ENCODE measurements at regions not wholly inside any gene's neighbourhood (a gene's known extent, or its start where the extent isn't known, plus 50 kb on each side); places are given as distances from the start of the nearest gene placed in this dataset.
"Not testable (repeated sequence)": the region's sequence is repeated elsewhere in the genome, so short reads cannot be mapped to it uniquely, and the experiment has no call there.

GRCh38 chr2:41267929-41268659, 779.7 kb upstream of the PKDCC start:
- FAIRE-seq (no peak), DNase-seq (ENCODE audit: low spot score) (no peak)

DNA sequence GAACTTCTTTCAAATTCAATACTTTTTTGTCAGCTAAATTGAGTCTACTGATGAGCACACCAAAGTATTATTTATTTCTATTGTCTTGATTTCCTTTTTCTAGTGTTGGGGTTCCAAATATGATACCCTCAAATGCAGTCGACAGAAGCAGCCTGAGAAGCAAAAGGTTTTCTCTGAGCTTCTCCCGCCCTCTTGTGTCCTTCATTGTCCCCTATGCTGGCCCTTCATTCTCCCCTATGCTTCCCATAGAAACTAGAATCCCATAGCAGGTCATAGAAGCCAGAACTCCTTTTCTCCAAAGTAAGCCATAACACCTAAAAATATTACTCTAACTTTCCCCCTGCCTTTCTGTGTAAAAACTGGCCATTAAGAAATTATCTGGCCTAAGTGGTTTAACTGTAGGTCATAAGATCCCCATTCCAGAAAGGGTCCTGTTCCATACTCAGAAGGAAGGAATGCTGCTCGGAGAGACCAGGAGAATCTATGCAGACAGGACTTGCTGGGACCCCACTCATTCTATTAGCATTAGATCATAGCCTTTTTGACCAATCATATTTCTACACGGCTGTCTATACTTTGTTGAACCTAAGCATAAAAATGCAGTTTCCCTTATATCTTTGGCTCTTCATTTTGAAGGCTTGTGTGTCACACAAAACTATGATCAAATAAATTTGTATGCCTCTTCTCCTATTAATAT, 764.6 kb upstream of the PKDCC start:
- FAIRE-seq: no peak
- no peak for DNase-seq (ENCODE audit: low spot score)

GRCh38 chr2:41293491-41293890, 754.3 kb upstream of the PKDCC start:
- DNase-seq (ENCODE audit: low spot score) (no peak), FAIRE-seq (no peak)

DNA sequence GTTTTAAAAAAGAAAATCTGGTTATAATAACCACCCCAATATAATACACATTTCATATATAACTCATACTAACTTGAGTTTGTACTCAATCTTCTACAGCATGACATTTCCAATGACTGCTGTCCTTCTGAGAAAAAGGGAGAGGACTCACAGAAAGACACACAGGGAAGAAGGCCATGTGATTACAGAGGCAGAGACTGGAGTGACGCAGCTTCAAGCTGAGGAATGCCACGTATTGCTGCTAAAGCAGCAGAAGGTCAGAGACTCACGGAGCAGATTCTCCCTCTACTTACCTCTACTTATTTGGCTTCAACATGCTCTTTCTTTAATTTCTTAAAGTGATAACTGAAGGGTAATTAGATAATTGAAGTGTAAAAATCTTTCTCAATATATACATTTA, 753.5 kb upstream of the PKDCC start:
- FAIRE-seq: no peak

DNA sequence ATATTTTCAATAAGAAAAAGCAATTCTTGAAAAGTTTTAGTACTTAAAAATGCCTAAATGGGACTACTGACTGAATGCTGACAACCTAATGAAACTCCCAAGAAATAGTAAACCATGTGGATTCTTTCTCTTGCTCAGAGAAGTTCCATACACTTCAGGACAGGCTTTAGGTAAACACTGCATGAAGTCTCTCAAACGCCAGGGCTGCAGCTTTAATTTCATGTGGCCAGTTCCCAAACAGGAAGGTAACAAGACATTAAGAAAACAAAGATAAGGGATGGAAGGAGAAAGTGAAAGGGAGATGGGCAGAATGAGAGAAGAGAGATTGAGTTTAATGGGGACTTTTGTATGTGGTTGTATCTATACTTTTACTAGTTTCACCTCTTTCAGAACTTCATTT, 734.7 kb upstream of the PKDCC start:
- no peak for FAIRE-seq
- DNase-seq (ENCODE audit: low spot score): no peak

More for the DNA sequence above, 753.5 kb upstream of the PKDCC start:
- no peak for DNase-seq (ENCODE audit: low spot score)

- DNase-seq (ENCODE audit: low spot score): no peak
- no peak for FAIRE-seq
Measured at GRCh38 chr2:41314511-41315070, 733.2 kb upstream of the PKDCC start.

DNA sequence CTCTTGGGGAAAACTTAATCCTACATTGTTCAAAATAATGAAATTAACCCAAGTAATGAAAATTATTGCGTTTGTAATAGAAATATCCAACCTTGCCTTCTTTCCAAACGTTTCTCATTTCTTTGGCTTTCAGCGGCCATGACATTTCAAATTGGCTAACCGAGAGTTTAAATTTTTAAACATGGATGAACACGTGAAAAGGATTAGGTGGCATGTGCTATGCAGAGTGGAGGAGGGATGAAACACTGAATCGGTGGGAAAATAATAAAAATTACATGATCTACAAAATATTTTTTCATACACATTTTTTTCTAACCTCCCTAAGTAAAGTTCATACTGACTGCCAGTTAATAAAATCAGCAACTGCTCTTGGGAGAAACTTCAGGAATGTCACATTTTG, 728.4 kb upstream of the PKDCC start:
- FAIRE-seq: no peak
- DNase-seq (ENCODE audit: low spot score): no peak

DNA sequence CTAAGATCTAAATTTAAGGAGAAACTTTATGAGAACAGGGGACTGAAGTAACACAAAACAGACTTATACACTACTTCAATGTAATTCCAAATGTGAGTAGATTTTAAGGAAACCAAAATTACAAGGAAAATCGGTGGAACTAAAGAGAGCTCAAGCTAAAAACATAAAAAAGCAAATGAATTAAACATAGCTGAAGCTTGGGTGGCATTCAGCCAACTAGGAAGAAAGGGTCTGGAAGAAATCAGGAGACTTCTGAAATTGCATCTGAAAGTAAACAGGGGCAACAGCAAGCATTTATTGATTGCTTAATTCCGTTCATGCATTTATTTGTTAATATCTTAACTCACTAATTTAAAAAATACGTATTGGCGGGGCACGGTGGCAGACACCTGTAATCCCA, 727.3 kb upstream of the PKDCC start:
- DNase-seq (ENCODE audit: low spot score): no peak
- FAIRE-seq: no peak

DNA sequence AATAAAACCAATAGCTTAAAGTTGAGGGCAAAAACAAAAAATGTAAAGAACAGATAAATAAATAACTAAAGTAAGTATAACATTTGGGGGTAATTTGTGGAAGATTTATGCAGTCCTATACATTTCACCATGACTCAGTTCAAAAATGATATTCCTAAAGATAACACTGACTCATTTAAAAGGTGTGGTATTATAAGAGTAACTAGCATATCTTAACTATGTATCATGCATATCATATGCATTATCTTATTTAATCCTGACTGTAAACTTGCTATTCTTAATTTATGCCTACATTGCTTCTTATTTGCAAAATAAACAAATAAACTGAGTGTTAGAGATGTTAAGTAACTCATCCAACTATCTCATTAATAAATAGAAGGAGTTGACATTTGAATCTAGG, 726.5 kb upstream of the PKDCC start:
- DNase-seq (ENCODE audit: low spot score): no peak
- FAIRE-seq: no peak

- DNase-seq (ENCODE audit: low spot score): no peak
- FAIRE-seq: no peak
Measured at GRCh38 chr2:41326851-41327250, 721.0 kb upstream of the PKDCC start.

DNA sequence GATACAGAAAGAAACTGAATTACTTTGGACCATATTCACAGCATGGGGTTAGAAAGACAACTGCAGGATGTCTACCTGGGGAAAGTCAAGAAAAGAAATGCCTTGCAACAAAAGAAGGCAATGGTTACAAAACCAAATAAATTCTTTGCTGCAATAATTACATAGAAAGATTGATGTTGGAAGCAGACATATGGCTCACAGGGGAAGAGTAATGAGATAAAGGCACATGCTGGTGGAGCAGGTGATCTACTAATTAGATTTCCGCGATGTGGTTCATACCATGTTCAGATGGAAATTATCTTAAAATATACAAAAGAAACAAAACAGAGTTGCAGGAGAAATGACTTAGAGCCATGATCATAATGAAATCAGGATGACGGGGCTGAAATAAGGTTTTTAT, 718.8 kb upstream of the PKDCC start:
- no peak for DNase-seq (ENCODE audit: low spot score)
- FAIRE-seq: no peak

DNA sequence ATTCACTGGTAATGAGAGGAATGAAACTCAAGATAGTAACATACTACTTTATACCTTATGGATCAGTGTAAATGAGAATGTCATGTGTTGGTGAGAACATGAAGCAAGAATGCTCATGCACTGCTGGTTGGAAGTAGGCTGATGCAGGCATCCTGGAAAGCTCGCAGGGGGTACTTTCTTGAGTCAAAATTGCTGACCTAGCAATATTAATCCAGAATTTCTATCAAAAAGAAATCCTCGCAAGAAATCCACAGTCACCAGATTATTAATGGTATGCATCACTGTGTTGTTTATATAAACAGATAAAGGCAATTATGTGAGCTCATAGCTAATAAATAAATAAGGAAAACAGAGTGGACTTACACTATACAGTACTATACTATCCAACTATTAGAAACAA, 713.7 kb upstream of the PKDCC start:
- no peak for FAIRE-seq
- no peak for DNase-seq (ENCODE audit: low spot score)

GRCh38 chr2:41335573-41335972, 712.2 kb upstream of the PKDCC start:
- not testable (repeated sequence) for FAIRE-seq; DNase-seq (ENCODE audit: low spot score)

- DNase-seq (ENCODE audit: low spot score): no peak
- FAIRE-seq: no peak
Measured at GRCh38 chr2:41337956-41338355, 709.9 kb upstream of the PKDCC start.

DNA sequence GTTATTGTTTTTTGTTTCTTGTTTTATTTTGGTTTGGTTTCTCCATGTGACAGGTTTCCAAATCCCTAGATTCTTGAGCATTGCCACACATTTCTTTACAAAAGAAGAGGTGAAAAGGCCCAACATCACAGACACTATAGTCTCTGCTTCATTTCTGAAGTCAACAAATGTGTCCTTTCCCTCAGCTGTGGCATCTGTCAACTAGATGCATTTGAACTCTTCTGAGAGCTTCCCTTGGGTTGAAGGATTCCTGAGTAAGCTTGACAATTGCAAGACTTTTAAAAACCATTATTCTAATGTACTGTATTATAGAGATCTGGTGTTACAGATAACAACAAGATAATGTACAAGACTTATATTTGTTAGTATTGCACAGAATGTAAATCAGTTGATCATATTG, 703.3 kb upstream of the PKDCC start:
- FAIRE-seq (no peak), DNase-seq (ENCODE audit: low spot score) (no peak)

DNA sequence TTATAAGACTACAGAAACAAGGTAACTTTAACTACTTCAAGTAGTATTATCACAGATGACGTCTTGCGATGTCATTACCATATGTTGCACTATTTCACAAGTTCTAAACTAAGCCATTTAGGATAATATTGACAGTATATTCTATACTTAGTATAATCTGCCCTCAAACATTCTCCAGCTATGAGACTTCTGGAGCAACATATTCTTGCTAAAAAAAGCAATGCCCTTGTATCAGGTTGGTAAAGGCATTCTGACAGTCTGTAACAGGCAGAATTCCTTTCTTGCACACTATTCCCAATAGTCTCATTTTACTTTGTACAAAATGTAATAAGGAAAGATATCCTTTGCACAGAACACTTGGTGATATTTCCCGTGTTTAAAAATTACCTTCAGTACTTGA, 694.8 kb upstream of the PKDCC start:
- FAIRE-seq: no peak
- DNase-seq (ENCODE audit: low spot score): no peak

DNA sequence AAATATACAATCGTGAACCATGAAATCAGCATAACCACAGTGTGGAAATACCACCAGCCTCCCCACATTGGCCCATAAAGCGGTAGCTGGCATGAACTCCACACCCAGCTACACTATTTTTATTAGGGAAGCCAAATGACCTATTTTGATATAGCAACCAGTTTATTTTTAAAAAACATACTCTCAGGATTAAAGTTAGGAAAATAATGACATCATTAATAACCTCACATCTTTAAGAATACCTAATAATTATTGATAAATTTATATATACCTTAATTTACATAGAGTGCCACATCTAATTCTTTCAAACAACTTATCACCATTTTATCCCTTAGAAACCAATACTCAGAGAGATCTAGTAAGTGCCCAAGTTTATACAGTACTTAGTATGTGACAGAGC, 692.0 kb upstream of the PKDCC start:
- FAIRE-seq (no peak), DNase-seq (ENCODE audit: low spot score) (no peak)

- DNase-seq (ENCODE audit: low spot score) (no peak), FAIRE-seq (peak; percentile 30)
Measured at GRCh38 chr2:41364842-41365241, 683.0 kb upstream of the PKDCC start.

GRCh38 chr2:41375901-41376300, 671.9 kb upstream of the PKDCC start:
- FAIRE-seq: no peak
- DNase-seq (ENCODE audit: low spot score): no peak

- DNase-seq (ENCODE audit: low spot score): no peak
- no peak for FAIRE-seq
Measured at GRCh38 chr2:41377837-41378236, 670.0 kb upstream of the PKDCC start.

DNA sequence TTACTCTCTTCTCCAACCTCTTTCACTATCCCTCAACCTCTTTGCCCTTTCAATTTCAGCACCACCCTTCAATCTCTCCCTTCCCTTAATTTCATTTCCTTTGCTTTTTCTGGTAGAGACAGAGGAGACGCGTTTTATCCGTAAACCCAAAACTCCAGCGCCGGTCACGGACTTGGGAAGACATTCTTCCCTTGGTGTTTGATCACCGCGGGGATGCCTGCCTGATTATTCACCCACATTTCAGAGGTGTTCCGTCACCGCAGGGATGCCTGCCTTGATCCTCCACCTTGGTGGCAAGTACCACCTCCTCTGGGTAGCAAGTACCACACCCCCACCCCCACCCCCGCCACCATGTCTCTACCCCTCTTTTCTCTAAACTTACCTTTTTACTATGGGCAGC, 669.4 kb upstream of the PKDCC start:
- FAIRE-seq: peak; percentile 30

GRCh38 chr2:41379496-41380221, 668.2 kb upstream of the PKDCC start:
- FAIRE-seq: no peak
- no peak for DNase-seq (ENCODE audit: low spot score)

More for the DNA sequence above, 669.4 kb upstream of the PKDCC start:
- peak; percentile 24 for DNase-seq (ENCODE audit: low spot score)
